GM03348 (cell line): ENCODE measurements at regions not wholly inside any gene's neighbourhood (a gene's known extent, or its start where the extent isn't known, plus 50 kb on each side); places are given as distances from the start of the nearest gene placed in this dataset.

ENCODE experiments used
- DNase-seq: peaks from one replicate; pipeline ENCODE4 v3.0.0; 2012; ENCODE audit warnings: low spot score

- no peak for DNase-seq
Observed at GRCh38 chr19:28977826-28978225, 235.1 kb downstream of the UQCRFS1 start.

- DNase-seq, result no peak
Observed at GRCh38 chr19:28972058-28972852, 240.7 kb downstream of the UQCRFS1 start.

GRCh38 chr19:28971513-28971912 lies 241.4 kb downstream of the UQCRFS1 start:
- no peak for DNase-seq

- DNase-seq, result no peak
Observed at GRCh38 chr19:28971049-28971448, 241.9 kb downstream of the UQCRFS1 start.

GRCh38 chr19:28968721-28969120 lies 244.2 kb downstream of the UQCRFS1 start:
- DNase-seq, result no peak

- peak; percentile 63 for DNase-seq
Observed at GRCh38 chr19:28966737-28967399, 246.1 kb downstream of the UQCRFS1 start.

- DNase-seq, result no peak
Observed at GRCh38 chr19:28964500-28964899, 248.5 kb downstream of the UQCRFS1 start.

GRCh38 chr19:28963486-28964250 lies 249.3 kb downstream of the UQCRFS1 start:
- no peak for DNase-seq

- peak; percentile 65 for DNase-seq
Observed at GRCh38 chr19:28961772-28962500, 251.0 kb downstream of the UQCRFS1 start.

- DNase-seq, result peak; percentile 50
Observed at GRCh38 chr19:28960986-28961705, 251.8 kb downstream of the UQCRFS1 start.

GRCh38 chr19:28960586-28960985 lies 252.4 kb downstream of the UQCRFS1 start:
- no peak for DNase-seq

- DNase-seq, result no peak
Observed at GRCh38 chr19:28956961-28957360, 256.0 kb downstream of the UQCRFS1 start.

- DNase-seq, result no peak
Observed at GRCh38 chr19:28956421-28956820, 256.5 kb downstream of the UQCRFS1 start.

- DNase-seq, result no peak
Observed at GRCh38 chr19:28949535-28949934, 263.4 kb downstream of the UQCRFS1 start.

- DNase-seq, result no peak
Observed at GRCh38 chr19:28949027-28949426, 263.9 kb downstream of the UQCRFS1 start.

GRCh38 chr19:28948566-28948965 lies 264.4 kb downstream of the UQCRFS1 start:
- DNase-seq, result peak; percentile 67

GRCh38 chr19:28948026-28948425 lies 264.9 kb downstream of the UQCRFS1 start:
- DNase-seq, result no peak

- no peak for DNase-seq
Observed at GRCh38 chr19:28943651-28944050, 269.3 kb downstream of the UQCRFS1 start.

- DNase-seq, result no peak
Observed at GRCh38 chr19:28941833-28942232, 271.1 kb downstream of the UQCRFS1 start.

- DNase-seq, result peak; percentile 66
Observed at GRCh38 chr19:28940751-28941500, 272.0 kb downstream of the UQCRFS1 start.

GRCh38 chr19:28939236-28939635 lies 273.7 kb downstream of the UQCRFS1 start:
- DNase-seq, result no peak
